PC-9 (cell line): ENCODE measurements at regions not wholly inside any gene's neighbourhood (a gene's known extent, or its start where the extent isn't known, plus 50 kb on each side); places are given as distances from the start of the nearest gene placed in this dataset.

Experiments
- CTCF ChIP-seq: fragments of 200-600 bp; sonication (generic); conservative IDR thresholded peaks from 2 replicates; pipeline ENCODE4 v1.6.1; 2017; ENCODE audit warnings: mixed run types, antibody characterized with exemption, mild to moderate bottlenecking, moderate library complexity
- EZH2 ChIP-seq: fragments of 200-600 bp; sonication (generic); IDR thresholded peaks from 2 replicates; pipeline ENCODE4 v1.8.0; 2017; ENCODE audit warnings: antibody characterized with exemption, low read depth

- no peak for TF ChIP-seq CTCF
- no peak for TF ChIP-seq EZH2
Observed at GRCh38 chr6:14055541-14055940, 62.0 kb upstream of the CD83 start.
